ENCODE measurements at regions not wholly inside any gene's neighbourhood (a gene's known extent, or its start where the extent isn't known, plus 50 kb on each side); places are given as distances from the start of the nearest gene placed in this dataset.

DNA sequence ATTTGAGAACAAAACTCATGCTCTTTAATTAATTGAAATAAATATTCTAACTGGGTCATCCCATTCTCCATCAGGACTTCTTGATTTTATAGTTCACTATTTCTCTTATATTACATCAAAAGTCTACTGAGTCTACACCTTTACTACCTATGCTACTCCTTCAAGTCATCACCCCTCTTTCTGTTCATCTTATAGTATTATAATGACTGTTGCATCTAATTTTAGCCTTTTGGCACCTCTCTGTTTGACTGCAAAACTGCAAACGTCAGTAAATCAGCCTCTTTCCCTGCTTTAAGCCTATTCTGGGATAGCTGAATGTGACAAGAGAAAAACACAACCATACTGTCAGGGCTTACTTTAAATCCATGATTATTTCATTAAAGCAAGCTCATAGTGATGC is 639.1 kb downstream of the GABRG1 start:
- TF ChIP-seq, protein P1, sequence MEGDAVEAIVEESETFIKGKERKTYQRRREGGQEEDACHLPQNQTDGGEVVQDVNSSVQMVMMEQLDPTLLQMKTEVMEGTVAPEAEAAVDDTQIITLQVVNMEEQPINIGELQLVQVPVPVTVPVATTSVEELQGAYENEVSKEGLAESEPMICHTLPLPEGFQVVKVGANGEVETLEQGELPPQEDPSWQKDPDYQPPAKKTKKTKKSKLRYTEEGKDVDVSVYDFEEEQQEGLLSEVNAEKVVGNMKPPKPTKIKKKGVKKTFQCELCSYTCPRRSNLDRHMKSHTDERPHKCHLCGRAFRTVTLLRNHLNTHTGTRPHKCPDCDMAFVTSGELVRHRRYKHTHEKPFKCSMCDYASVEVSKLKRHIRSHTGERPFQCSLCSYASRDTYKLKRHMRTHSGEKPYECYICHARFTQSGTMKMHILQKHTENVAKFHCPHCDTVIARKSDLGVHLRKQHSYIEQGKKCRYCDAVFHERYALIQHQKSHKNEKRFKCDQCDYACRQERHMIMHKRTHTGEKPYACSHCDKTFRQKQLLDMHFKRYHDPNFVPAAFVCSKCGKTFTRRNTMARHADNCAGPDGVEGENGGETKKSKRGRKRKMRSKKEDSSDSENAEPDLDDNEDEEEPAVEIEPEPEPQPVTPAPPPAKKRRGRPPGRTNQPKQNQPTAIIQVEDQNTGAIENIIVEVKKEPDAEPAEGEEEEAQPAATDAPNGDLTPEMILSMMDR (IDR thresholded peaks at IDR 0.05): no peak
- no peak for TF ChIP-seq POLR2A (IDR thresholded peaks at IDR 0.05)

Data from uterus (tissue), 2 donors.